CD1c-positive myeloid dendritic cell (primary cell): ENCODE measurements at regions not wholly inside any gene's neighbourhood (a gene's known extent, or its start where the extent isn't known, plus 50 kb on each side); places are given as distances from the start of the nearest gene placed in this dataset.
"Not testable (repeated sequence)": the region's sequence is repeated elsewhere in the genome, so short reads cannot be mapped to it uniquely, and the experiment has no call there.

Experiments used
- DNase-seq: peaks from one replicate; pipeline ENCODE4 v3.0.0-alpha.2; 2016; ENCODE audit errors: extremely low spot score

GRCh38 chr3:181267312-181267711 is 277.8 kb upstream of the DNAJC19 start:
- DNase-seq = no peak

DNA sequence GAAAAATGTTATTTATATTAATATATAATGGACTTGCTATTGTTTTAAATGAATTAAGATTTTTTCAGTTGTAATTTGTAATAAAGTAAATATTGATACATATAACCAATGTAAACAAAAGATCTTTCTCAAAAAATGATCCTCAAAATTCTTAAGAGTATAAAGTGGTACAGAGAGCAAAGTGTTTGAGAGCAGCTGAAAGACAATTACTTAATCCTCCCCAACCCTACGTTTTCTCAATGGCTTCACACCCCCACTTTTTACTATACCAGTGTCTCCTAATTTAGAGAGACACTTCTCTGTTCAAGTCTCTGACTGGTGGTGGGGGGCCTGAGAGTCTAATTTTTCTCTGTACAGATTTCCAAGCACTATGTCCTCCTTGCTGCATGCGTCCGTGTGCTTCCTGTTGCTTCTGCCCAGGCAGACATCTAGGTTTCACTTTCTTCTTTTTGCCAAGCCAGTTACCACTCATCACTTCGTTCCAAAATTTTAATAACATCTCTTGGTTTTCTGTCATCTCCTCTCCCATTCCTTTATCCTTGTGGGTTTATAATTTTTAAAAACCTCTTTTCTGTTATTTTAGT is 276.3 kb upstream of the DNAJC19 start:
- DNase-seq = no peak

DNA sequence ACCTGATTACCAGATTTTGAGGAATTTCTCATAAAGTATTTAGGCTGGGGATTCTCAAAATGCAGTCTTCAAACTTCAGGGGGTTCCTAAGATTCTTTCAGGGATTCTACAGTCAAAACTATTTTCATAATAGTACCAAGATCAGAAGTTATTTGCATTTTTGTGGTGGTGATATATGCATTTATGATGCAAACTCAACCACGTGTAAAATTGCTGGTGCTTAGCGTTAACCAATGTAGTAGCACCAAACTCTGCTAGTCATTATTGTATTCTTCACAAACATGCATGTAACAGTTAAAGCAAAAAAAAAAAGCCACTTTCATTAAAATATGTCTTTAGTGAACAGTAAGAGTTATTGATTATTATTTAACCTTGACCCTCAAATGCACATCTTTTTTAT is 274.9 kb upstream of the DNAJC19 start:
- DNase-seq = no peak

DNA sequence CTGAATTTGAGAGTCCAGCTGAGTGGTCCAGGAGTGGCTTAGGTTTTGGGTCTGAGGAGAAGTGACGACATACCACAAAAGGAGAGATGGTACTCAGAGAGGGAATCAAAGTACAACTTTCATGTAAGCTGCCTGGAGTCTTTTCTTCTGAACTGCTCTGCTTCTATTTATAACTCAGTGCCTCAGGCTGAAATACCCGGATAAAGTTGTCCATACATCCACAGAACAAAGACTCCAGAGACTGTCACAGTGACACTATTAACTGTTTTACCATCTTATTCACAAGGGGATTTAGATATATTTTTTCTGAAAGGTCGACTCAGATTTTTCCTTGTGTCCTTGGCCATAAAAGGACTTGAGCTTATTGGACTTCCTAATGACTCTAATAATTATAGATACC is 264.3 kb upstream of the DNAJC19 start:
- no peak for DNase-seq

- DNase-seq = no peak
These were observed 263.1 kb upstream of the DNAJC19 start for GRCh38 chr3:181252631-181253030.

DNA sequence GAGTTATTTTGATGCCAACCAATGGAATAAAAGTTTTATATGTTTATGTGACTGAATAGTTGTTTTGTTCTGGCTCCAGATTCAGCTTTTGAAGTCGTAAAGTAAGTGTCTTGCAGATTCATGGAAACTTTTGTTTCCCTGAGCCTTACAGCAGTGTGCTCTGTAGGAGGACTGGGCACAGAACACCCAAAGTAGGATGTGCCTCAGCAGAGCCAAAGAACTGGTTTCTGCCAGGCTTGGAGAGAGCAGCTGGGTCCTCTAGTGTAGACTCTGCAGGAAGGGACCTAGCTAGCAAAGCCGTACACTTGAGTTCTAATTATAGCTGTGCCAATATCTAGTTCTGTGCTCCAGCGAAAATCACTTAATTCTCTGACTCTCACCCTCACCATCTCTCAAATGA is 261.2 kb upstream of the DNAJC19 start:
- DNase-seq = no peak

DNA sequence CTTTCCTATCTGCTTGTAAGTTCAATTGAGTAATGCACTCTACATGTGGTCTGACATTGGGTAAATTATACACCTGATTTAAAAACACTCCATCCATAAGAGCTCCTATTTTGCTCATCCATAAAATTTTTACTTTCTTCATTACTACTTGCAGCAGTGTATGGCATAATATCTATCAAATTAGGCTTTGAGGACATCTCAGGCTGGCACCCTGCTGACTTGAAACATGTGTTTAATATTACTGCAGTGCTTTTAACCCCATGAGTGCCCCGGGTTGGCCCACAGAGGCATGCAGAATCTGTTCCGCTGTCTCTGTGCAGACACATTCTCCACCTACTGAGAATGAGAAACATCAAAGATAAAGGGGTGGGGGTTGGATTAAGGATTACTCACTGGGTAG is 249.9 kb upstream of the DNAJC19 start:
- no peak for DNase-seq

GRCh38 chr3:181230258-181230657 is 240.7 kb upstream of the DNAJC19 start:
- no peak for DNase-seq

GRCh38 chr3:181213347-181213746 is 223.8 kb upstream of the DNAJC19 start:
- no peak for DNase-seq

GRCh38 chr3:181212271-181212670 is 222.7 kb upstream of the DNAJC19 start:
- no peak for DNase-seq

GRCh38 chr3:181210275-181210674 is 220.7 kb upstream of the DNAJC19 start:
- DNase-seq = no peak

GRCh38 chr3:181189556-181189955 is 200.0 kb upstream of the DNAJC19 start:
- no peak for DNase-seq

GRCh38 chr3:181183764-181184163 is 194.2 kb upstream of the DNAJC19 start:
- no peak for DNase-seq

- DNase-seq = not testable (repeated sequence)
These were observed 193.5 kb upstream of the DNAJC19 start for GRCh38 chr3:181183057-181183456.

- no peak for DNase-seq
These were observed 189.5 kb upstream of the DNAJC19 start for GRCh38 chr3:181178991-181179390.

GRCh38 chr3:181176601-181177000 is 187.1 kb upstream of the DNAJC19 start:
- DNase-seq = peak; percentile 31

DNA sequence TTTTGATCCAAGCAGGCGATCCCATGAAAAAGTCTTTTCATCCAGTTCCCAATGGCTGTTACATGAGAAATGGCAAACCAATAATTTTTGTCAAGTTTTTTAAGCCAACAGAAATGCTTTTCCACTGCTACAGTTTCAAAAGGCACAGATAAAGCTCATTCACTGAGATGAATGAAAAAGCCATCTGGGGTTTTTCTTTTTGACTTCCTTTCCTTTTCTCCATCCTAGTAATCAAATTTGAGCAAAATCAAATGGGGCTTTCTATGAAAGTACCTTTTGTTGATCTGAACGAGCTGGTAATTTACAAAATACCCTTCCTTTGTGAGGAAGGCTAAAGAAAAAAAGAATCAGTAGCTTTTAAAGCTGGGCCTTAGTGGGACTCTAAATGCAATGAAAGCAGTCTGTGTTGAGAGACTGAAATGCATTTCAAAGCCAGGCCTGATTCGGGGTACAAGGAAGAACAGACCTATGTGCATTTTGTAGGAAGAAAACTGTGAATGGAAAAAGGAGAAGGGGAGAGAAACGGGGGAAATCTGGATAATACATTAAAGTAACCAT is 185.2 kb upstream of the DNAJC19 start:
- no peak for DNase-seq

DNA sequence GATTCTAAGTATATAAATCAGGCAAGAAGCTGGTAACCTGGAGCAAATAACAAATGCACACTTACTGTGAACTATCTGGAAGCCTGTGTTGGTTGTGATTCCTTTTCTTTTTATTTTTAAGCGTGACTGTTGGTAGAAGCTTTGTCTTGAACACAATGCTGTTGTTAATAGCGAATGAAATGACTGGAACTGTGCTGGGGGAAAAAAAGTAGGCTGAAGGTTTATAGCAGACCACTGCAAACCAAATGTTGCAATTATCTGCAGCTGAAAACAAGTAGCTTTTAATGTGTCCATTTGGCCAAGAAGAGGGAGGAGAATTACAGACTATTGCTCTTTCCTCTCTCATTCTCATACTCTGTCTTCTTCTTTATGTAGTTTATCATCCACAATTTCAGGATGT is 184.5 kb upstream of the DNAJC19 start:
- no peak for DNase-seq

DNA sequence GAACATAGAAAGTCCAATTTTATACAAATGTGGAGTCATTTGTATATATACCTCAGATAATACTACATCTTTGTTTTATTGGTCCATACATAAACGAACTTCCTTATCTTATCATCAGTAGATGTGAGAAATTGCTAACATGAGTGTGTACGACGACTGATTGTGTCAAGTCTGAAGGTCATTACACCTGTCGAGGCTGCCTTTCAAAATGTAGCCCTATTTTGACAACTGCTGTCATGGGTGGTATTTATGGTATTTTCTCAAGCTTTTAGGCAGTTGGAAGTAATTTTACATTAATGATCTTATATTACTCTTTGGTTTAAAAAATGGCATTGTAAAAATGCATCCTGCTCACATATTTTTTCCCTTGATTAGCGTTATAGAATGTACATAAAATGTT is 183.7 kb upstream of the DNAJC19 start:
- no peak for DNase-seq

DNA sequence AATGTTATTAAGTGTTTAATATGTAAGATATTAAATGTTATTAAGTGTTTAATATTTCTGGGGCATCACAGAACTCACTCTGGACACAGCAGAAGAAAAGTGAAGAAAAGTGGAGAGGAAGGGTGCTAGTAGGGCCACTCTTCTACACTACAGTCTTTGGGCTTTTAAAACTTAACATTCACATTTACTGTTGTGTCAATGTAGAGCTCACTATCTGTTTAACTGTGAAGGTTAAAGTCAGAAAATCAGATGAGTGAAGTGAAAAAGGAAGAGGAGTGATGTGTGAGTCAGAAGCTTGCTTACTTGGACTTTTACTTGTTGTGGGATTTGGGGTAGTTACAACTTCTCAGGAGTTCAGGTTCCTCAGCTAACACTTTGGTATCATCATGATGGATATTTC is 145.3 kb upstream of the DNAJC19 start:
- no peak for DNase-seq

DNA sequence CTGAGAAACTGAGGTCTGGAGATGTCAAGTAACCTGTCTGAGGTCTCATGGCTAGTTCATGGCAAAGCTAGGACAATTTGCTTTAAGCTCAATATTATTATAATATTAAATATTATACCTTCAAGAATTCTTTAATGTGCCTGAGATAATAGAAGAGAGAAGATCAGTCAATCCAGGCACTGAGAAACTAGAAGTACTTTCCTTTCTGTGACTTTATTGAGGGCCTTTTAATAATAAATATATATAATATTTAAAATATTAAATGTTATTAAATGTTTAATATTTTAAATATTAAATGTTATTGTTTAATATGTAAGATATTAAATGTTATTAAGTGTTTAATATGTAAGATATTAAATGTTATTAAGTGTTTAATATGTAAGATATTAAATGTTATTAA is 144.3 kb upstream of the DNAJC19 start:
- no peak for DNase-seq

DNA sequence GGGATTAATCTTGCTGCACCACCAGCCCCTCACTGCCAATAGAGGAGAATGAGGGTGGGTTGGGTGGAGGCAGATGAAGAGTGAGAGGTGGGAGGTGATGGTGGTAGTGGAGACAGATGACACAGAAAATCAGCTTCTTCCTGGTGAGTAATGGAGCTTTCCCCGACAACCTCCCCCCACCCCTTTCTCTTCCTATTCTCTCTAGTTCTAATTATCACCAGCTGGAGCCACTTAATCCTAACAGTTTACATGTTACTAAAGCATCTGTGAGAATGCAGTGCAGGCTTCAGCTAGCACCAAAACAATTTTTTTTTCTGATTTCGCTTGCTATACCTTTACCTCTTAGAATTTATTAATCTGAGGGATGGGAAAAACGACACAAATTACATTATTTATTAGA is 116.1 kb upstream of the DNAJC19 start:
- DNase-seq = no peak

GRCh38 chr3:181103605-181104004 is 114.1 kb upstream of the DNAJC19 start:
- DNase-seq = no peak

DNA sequence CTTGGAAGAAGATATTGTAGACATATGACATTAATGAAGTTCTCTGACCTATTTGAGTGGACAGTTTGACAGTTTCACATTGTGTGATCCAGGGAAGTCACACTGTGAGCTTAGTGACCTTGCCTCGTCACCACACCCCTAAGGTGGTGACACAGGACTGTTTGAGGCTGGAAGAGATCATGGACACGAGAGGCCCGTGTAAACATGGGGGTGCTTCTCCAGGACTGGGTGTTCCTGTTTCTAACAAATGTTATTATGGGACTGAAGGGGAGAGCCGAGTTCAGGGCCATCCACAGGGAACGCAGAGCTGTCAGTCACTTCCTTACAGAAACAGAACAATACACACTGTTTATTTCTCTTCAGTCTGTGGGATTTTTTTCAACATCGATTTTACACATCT is 96.5 kb upstream of the DNAJC19 start:
- no peak for DNase-seq
